Tibial artery (tissue), 4 donors: ENCODE measurements at regions not wholly inside any gene's neighbourhood (a gene's known extent, or its start where the extent isn't known, plus 50 kb on each side); places are given as distances from the start of the nearest gene placed in this dataset.

ENCODE experiments used
- DNase-seq, 2 donors: peaks; one replicate each; pipeline ENCODE4 v3.0.0-alpha.2; 2019
- H3K27ac ChIP-seq, 2 donors: fragments of 200-600 bp; sonication (generic) in 1 of 2; 1 replicate in 1 of 2; 2 replicates in 1 of 2; pipeline ENCODE4 v1.5.1; 2018 to 2019; ENCODE audit warnings: mild to moderate bottlenecking in 1 of 2
- H3K27me3 ChIP-seq, 2 donors: fragments of 200-600 bp; sonication (generic) in 1 of 2; one replicate each; pipeline versions ENCODE4 v1.5.1 to v1.6.0; 2016 to 2019
- H3K36me3 ChIP-seq, 3 donors: fragments of 200-600 bp; sonication (generic) in 2 of 3; one replicate each; pipeline ENCODE4 v1.5.1; 2016 to 2019; ENCODE audit warnings: mild to moderate bottlenecking in 2 of 3
- H3K4me1 ChIP-seq, 4 donors: fragments of 200-600 bp; sonication (generic) in 2 of 4; 1 replicate in 3 of 4; 2 replicates in 1 of 4; pipeline ENCODE4 v1.5.1; 2016 to 2019
- H3K4me3 ChIP-seq, 2 donors: fragments of 200-600 bp; sonication (generic) in 1 of 2; 1 replicate in 1 of 2; 2 replicates in 1 of 2; pipeline ENCODE4 v1.5.1; 2018 to 2019; ENCODE audit warnings: mild to moderate bottlenecking in 2 of 2
- H3K9me3 ChIP-seq, 3 donors: fragments of 200-600 bp; sonication (generic) in 1 of 3; one replicate each; pipeline ENCODE4 v1.5.1; 2016 to 2019
- CTCF ChIP-seq, 2 experiments: fragments of 200-600 bp in 1 of 2; fragments of 450-650 bp in 1 of 2; IDR thresholded peaks; one replicate each; pipeline ENCODE4 v1.5.1; 2017 to 2019; ENCODE audit warnings: antibody characterized with exemption in 2 of 2, mild to moderate bottlenecking in 1 of 2, moderate library complexity in 1 of 2
- intact Hi-C: fragments of 100-400 bp; cut with DNase I; formaldehyde crosslinking; loops from one replicate; pipeline ENCODE4 v1.15.0; 2023; ENCODE audit warnings: low total_unique reads

- Histone ChIP-seq H3K27me3 (no peaks in the 10 kb centered on the region), H3K4me3 (no peak overlapping the region), H3K27ac (no peak overlapping the region), H3K9me3 (no peaks in the 10 kb centered on the region), H3K4me1 (peaks cover 0 to 5% (median 4%) of the 10 kb centered on the region in 4 donors), H3K36me3 (no peaks in the 10 kb centered on the region)
- TF ChIP-seq CTCF (IDR thresholded peaks at IDR 0.05), result no peak
- intact Hi-C loops, result no loop called here
- DNase-seq, result no peak
Measured at GRCh38 chr5:148897842-148898241, 71.4 kb downstream of the ADRB2 start.

- no peak for DNase-seq
- no peak for TF ChIP-seq CTCF (IDR thresholded peaks at IDR 0.05)
- intact Hi-C loops, result no loop called here
- Histone ChIP-seq H3K9me3 (no peaks in the 10 kb centered on the region), H3K4me3 (no peak overlapping the region), H3K36me3 (no peaks in the 10 kb centered on the region), H3K27ac (no peak overlapping the region), H3K4me1 (peaks cover 0 to 12% (median 10%) of the 10 kb centered on the region in 4 donors), H3K27me3 (no peaks in the 10 kb centered on the region)
Measured at GRCh38 chr5:148898413-148899075, 72.1 kb downstream of the ADRB2 start.

GRCh38 chr5:148899993-148900392 lies 73.6 kb downstream of the ADRB2 start:
- intact Hi-C loops, result no loop called here
- Histone ChIP-seq H3K36me3 (no peaks in the 10 kb centered on the region), H3K27me3 (no peaks in the 10 kb centered on the region), H3K4me1 (peaks cover 0 to 26% (median 20%) of the 10 kb centered on the region in 4 donors), H3K4me3 (no peak overlapping the region), H3K27ac (no peak overlapping the region), H3K9me3 (no peaks in the 10 kb centered on the region)
- no peak for TF ChIP-seq CTCF (IDR thresholded peaks at IDR 0.05)
- no peak for DNase-seq

GRCh38 chr5:148902478-148902877 lies 76.1 kb downstream of the ADRB2 start:
- intact Hi-C loops, result no loop called here
- DNase-seq, result no peak
- Histone ChIP-seq H3K27ac (peak overlapping the region in 1 of 2 donors; percentile 29), H3K9me3 (no peaks in the 10 kb centered on the region), H3K4me3 (no peak overlapping the region), H3K36me3 (no peaks in the 10 kb centered on the region), H3K27me3 (no peaks in the 10 kb centered on the region), H3K4me1 (peaks cover 0 to 33% (median 25%) of the 10 kb centered on the region in 4 donors)
- TF ChIP-seq CTCF (IDR thresholded peaks at IDR 0.05), result no peak

GRCh38 chr5:148903587-148903986 lies 77.2 kb downstream of the ADRB2 start:
- no peak overlapping the region for H3K4me3 ChIP-seq
- intact Hi-C loops, result no loop called here
- no peaks in the 10 kb centered on the region for H3K27me3 ChIP-seq
- no peak for DNase-seq
- no peaks in the 10 kb centered on the region for H3K36me3 ChIP-seq
- peak overlapping the region; percentile 65 to 66 for H3K27ac ChIP-seq
- H3K9me3 ChIP-seq, result no peaks in the 10 kb centered on the region
- TF ChIP-seq CTCF (IDR thresholded peaks at IDR 0.05), result no peak
- H3K4me1 ChIP-seq, result peaks cover 0 to 35% (median 25%) of the 10 kb centered on the region in 4 donors
